ENCODE measurements at regions not wholly inside any gene's neighbourhood (a gene's known extent, or its start where the extent isn't known, plus 50 kb on each side); places are given as distances from the start of the nearest gene placed in this dataset.

- TF ChIP-seq ZBTB43 (CRISPR knock-in tag; IDR thresholded peaks at IDR 0.05): no peak
- TF ChIP-seq ELK3 (CRISPR knock-in tag; IDR thresholded peaks at IDR 0.05): no peak
- no peak for TF ChIP-seq ZNF431 (CRISPR knock-in tag; IDR thresholded peaks at IDR 0.05)
- no peak for TF ChIP-seq RBM39 (optimal IDR thresholded peaks at IDR 0.05; ENCODE audit: low read depth, low read length)
- no peak for TF ChIP-seq E2F4 (CRISPR knock-in tag; IDR thresholded peaks at IDR 0.05; ENCODE audit: low read depth)
- no peak for TF ChIP-seq ZBTB5 (IDR thresholded peaks at IDR 0.05)
- no peak for TF ChIP-seq GTF2F1 (IDR thresholded peaks at IDR 0.05; ENCODE audit: low read depth, low read length)
- TF ChIP-seq RAD51 (IDR thresholded peaks at IDR 0.05; ENCODE audit: borderline replicate concordance, low read depth): no peak
- no peak for TF ChIP-seq PREB (CRISPR knock-in tag; IDR thresholded peaks at IDR 0.05)
- TF ChIP-seq ZNF561 (CRISPR knock-in tag; conservative IDR thresholded peaks at IDR 0.05): no peak
- no peak for TF ChIP-seq CCAR2 (IDR thresholded peaks at IDR 0.05; ENCODE audit: low read depth, low read length)
- no peak for TF ChIP-seq ZNF316 (IDR thresholded peaks at IDR 0.05)
- TF ChIP-seq ARID2 (IDR thresholded peaks at IDR 0.05): no peak
- TF ChIP-seq FOXO4 (CRISPR knock-in tag; IDR thresholded peaks at IDR 0.05): no peak
- no peak for TF ChIP-seq ZNF324 (CRISPR knock-in tag; IDR thresholded peaks at IDR 0.05)
- no peak for TF ChIP-seq CREB5 (CRISPR knock-in tag; IDR thresholded peaks at IDR 0.05)
- TF ChIP-seq USF1 (CRISPR knock-in tag; IDR thresholded peaks at IDR 0.05): no peak
- TF ChIP-seq MYNN (IDR thresholded peaks at IDR 0.05): no peak
- TF ChIP-seq MYNN (CRISPR knock-in tag; IDR thresholded peaks at IDR 0.05): no peak
- no peak for TF ChIP-seq NFIX (CRISPR knock-in tag; IDR thresholded peaks at IDR 0.05; ENCODE audit: low read depth)
Observed at GRCh38 chr3:151630938-151631441, 102.7 kb upstream of the AADACL2 start (continued).
